HCT116 (cell line): ENCODE measurements at regions not wholly inside any gene's neighbourhood (a gene's known extent, or its start where the extent isn't known, plus 50 kb on each side); places are given as distances from the start of the nearest gene placed in this dataset.

Experiments used
- ATAC-seq: fragments of 200-7000 bp; cut with Tn5 transposase; 2 replicates; pipeline ENCODE4 v1.9.1; 2020; ENCODE audit warnings: mild to moderate bottlenecking, moderate library complexity
- BruUV-seq: library from RNA; stranded (reverse); fragments of 400-500 nt; replicated peaks from 2 replicates; lab custom pipeline; 2021; lab: Mats Ljungman, UMichigan
- CTCF ChIA-PET: fragments of 300-600 bp; sonication (Branson Sonifier 250); formaldehyde crosslinking; loops from one replicate; lab custom pipeline; 2021; ENCODE audit warnings: antibody characterized with exemption; lab: Charles Lee
- POLR2A ChIA-PET: fragments of 300-600, 350-600 bp; sonication (Branson Sonifier 250); formaldehyde crosslinking; loops from one replicate; lab custom pipeline; 2021; ENCODE audit warnings: antibody characterized with exemption; lab: Charles Lee
- RAD21 ChIA-PET, 2 experiments: fragments of 300-600 bp; sonication (Branson Sonifier 250); formaldehyde crosslinking; loops; one replicate each; lab custom pipeline; 2023; ENCODE audit warnings: low total read pairs in 2 of 2; ENCODE audit not compliant: uncharacterized antibody in 2 of 2, unreplicated experiment in 2 of 2, low non-redundant PET in 1 of 2; lab: Charles Lee
- DNase-seq: peaks from one replicate; pipeline ENCODE4 v3.0.0-alpha.2; 2010; ENCODE audit warnings: low read depth, low spot score
- H2AFZ ChIP-seq: fragments of 200-600 bp; shearing (Covaris generic), sonication (generic); 2 replicates; pipeline ENCODE4 v1.6.1; 2017; ENCODE audit warnings: low read depth, mixed run types, mixed read lengths, antibody characterized with exemption, low read length; ENCODE audit not compliant: poor library complexity, severe bottlenecking
- H3K27ac ChIP-seq: 2 replicates; pipeline ENCODE4 v1.5.1; 2012; ENCODE audit warnings: low read depth, low read length
- H3K27me3 ChIP-seq: fragments of 200-600 bp; sonication (generic); 2 replicates; pipeline ENCODE4 v1.6.1; 2016; ENCODE audit warnings: mixed run types, low read length, mixed read lengths; ENCODE audit not compliant: insufficient read depth
- H3K36me3 ChIP-seq, 2 experiments: fragments of 200-500 bp in 1 of 2; fragments of 200-600 bp in 1 of 2; sonication (Bioruptor generic) in 1 of 2; sonication (generic) in 1 of 2; 2 replicates each; pipeline versions ENCODE4 v1.5.1 to v1.6.1; 2014 to 2016; ENCODE audit warnings: low read length in 2 of 2, inconsistent platforms in 1 of 2, mixed read lengths in 1 of 2, mixed run types in 1 of 2; ENCODE audit not compliant: insufficient read depth in 2 of 2, control insufficient read depth in 1 of 2
- H3K4me1 ChIP-seq, 2 experiments: fragments of 200-600 bp in 1 of 2; sonication (generic) in 1 of 2; 2 replicates each; pipeline versions ENCODE4 v1.5.1 to v1.6.1; 2012 to 2017; ENCODE audit warnings: low read length in 2 of 2, inconsistent platforms in 1 of 2, mild to moderate bottlenecking in 1 of 2, mixed read lengths in 1 of 2, mixed run types in 1 of 2, moderate library complexity in 1 of 2; ENCODE audit not compliant: insufficient read depth in 2 of 2, control insufficient read depth in 1 of 2
- H3K4me2 ChIP-seq: fragments of 200-600 bp; sonication (generic); 2 replicates; pipeline ENCODE4 v1.6.1; 2017; ENCODE audit warnings: mixed run types, low read length, mixed read lengths
- H3K4me3 ChIP-seq, 2 experiments: fragments of 200-600 bp in 1 of 2; sonication (generic) in 1 of 2; replicated peaks in 1 of 2; 2 replicates each; pipeline ENCODE4 v1.5.1; 2011 to 2016; ENCODE audit warnings: low read length in 2 of 2, control low read depth in 1 of 2, low read depth in 1 of 2, mild to moderate bottlenecking in 1 of 2, mixed read lengths in 1 of 2, mixed run types in 1 of 2
- H3K79me2 ChIP-seq: fragments of 200-600 bp; sonication (generic); 2 replicates; pipeline ENCODE4 v1.6.1; 2017; ENCODE audit warnings: mild to moderate bottlenecking, mixed run types, low read length, moderate library complexity, mixed read lengths; ENCODE audit not compliant: insufficient read depth
- H3K9ac ChIP-seq: fragments of 200-600 bp; sonication (generic); 2 replicates; pipeline ENCODE4 v1.6.1; 2016; ENCODE audit warnings: low read length, mixed read lengths
- H3K9me2 ChIP-seq: fragments of 200-600 bp; sonication (generic), shearing (Covaris generic); 2 replicates; pipeline ENCODE4 v1.6.1; 2017; ENCODE audit warnings: mixed run types, mild to moderate bottlenecking, moderate library complexity; ENCODE audit not compliant: insufficient read depth
- H3K9me3 ChIP-seq, 2 experiments: fragments of 200-500 bp in 1 of 2; fragments of 200-600 bp in 1 of 2; sonication (Bioruptor generic) in 1 of 2; sonication (generic) in 1 of 2; 2 replicates each; pipeline ENCODE4 v1.6.1; 2014 to 2017; ENCODE audit warnings: low read length in 2 of 2, mixed read lengths in 2 of 2, inconsistent platforms in 1 of 2, low read depth in 1 of 2, mild to moderate bottlenecking in 1 of 2, mixed run types in 1 of 2, moderate library complexity in 1 of 2; ENCODE audit not compliant: control insufficient read depth in 1 of 2, insufficient read depth in 1 of 2
- H4K20me1 ChIP-seq: fragments of 200-600 bp; sonication (generic), shearing (Covaris generic); 2 replicates; pipeline ENCODE4 v1.6.1; 2017; ENCODE audit warnings: mixed run types, mild to moderate bottlenecking, moderate library complexity; ENCODE audit not compliant: insufficient read depth
- CBX3 ChIP-seq: IDR thresholded peaks from 2 replicates; pipeline ENCODE4 v1.6.1; 2012; ENCODE audit warnings: low read depth
- CEBPB ChIP-seq: IDR thresholded peaks from 2 replicates; pipeline ENCODE4 v1.6.1; 2012; ENCODE audit warnings: low read depth
- CTCF ChIP-seq, 3 experiments: fragments of 200-600 bp in 1 of 3; sonication (generic) in 1 of 3; IDR thresholded peaks in 2 of 3; conservative IDR thresholded peaks in 1 of 3; 2 replicates each; pipeline ENCODE4 v1.5.1; 2012 to 2017; ENCODE audit warnings: low read depth in 2 of 3, low read length in 2 of 3, antibody characterized with exemption in 1 of 3, borderline replicate concordance in 1 of 3, control low read depth in 1 of 3, mild to moderate bottlenecking in 1 of 3, mixed read lengths in 1 of 3, mixed run types in 1 of 3, moderate library complexity in 1 of 3; ENCODE audit not compliant: insufficient read depth in 1 of 3
- EGR1 ChIP-seq: IDR thresholded peaks from 2 replicates; pipeline ENCODE4 v1.6.1; 2012; ENCODE audit warnings: low read depth
- ELF1 ChIP-seq: IDR thresholded peaks from 2 replicates; pipeline ENCODE4 v1.6.1; 2012; ENCODE audit warnings: low read depth, borderline replicate concordance
- EZH2 ChIP-seq: fragments of 200-600 bp; sonication (generic); IDR thresholded peaks from 2 replicates; pipeline ENCODE4 v1.6.1; 2017; ENCODE audit warnings: antibody characterized with exemption, mixed run types
- EZH2phosphoT487 ChIP-seq: fragments of 200-600 bp; IDR thresholded peaks from 2 replicates; pipeline ENCODE4 v1.6.1; 2018; ENCODE audit warnings: antibody characterized with exemption, borderline replicate concordance
- FOSL1 ChIP-seq: IDR thresholded peaks from 2 replicates; pipeline ENCODE4 v1.6.1; 2012; ENCODE audit warnings: low read depth
- JUND ChIP-seq: IDR thresholded peaks from 2 replicates; pipeline ENCODE4 v1.6.1; 2012
- MAX ChIP-seq: IDR thresholded peaks from 2 replicates; pipeline ENCODE4 v1.6.1; 2012
- POLR2A ChIP-seq: IDR thresholded peaks from 2 replicates; pipeline ENCODE4 v1.7.0; 2011; ENCODE audit warnings: borderline replicate concordance; ENCODE audit not compliant: insufficient read depth, insufficient read length; ENCODE audit errors: extremely low read depth
- POLR2AphosphoS5 ChIP-seq: IDR thresholded peaks from 2 replicates; pipeline ENCODE4 v1.6.1; 2011; ENCODE audit warnings: mild to moderate bottlenecking, low read depth, low read length, moderate library complexity
- RAD21 ChIP-seq: IDR thresholded peaks from 2 replicates; pipeline ENCODE4 v1.6.1; 2012; ENCODE audit warnings: low read depth, mild to moderate bottlenecking
- REST ChIP-seq: IDR thresholded peaks from 2 replicates; pipeline ENCODE4 v1.6.1; 2012; ENCODE audit warnings: low read depth
- SIN3A ChIP-seq: IDR thresholded peaks from 2 replicates; pipeline ENCODE4 v1.6.1; 2012; ENCODE audit warnings: low read depth
- SP1 ChIP-seq: IDR thresholded peaks from 2 replicates; pipeline ENCODE4 v1.6.1; 2012; ENCODE audit warnings: low read depth
- YY1 ChIP-seq: IDR thresholded peaks from 2 replicates; pipeline ENCODE4 v1.6.1; 2011; ENCODE audit warnings: low read length, low read depth, moderate library complexity, mild to moderate bottlenecking; ENCODE audit not compliant: insufficient replicate concordance; ENCODE audit errors: extremely low read depth
- ZFX ChIP-seq: fragments of 450-650 bp; IDR thresholded peaks from 2 replicates; pipeline ENCODE4 v1.6.1; 2017
- ZNF274 ChIP-seq: fragments of 200-500 bp; sonication (Bioruptor generic); IDR thresholded peaks from 2 replicates; pipeline ENCODE4 v1.6.1; 2014; ENCODE audit warnings: mild to moderate bottlenecking, low read depth, low read length, inconsistent platforms
- intact Hi-C: fragments of 100-400 bp; cut with micrococcal nuclease; formaldehyde crosslinking; loops from 2 replicates; pipeline ENCODE4 v1.10.0; 2022

DNA sequence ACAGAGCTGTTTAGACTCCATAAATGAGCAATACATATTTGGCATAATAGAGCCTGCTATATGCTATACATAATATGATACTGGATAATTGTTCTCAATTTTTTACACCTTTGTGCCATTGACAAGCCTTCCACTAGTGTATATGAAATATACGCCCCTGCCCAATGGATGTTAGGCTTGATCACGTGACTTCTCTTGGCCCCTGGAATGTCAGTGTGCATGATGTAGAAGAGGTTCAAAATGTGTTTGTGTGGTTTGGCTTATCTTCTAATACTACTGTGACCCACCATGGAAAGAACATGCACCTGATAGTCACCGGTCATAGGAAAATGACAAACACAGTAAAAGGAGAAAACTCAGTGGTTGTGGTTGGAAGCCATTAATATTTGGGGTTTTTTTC is 479.4 kb downstream of the PCDH20 start:
- Histone ChIP-seq H3K9me2 (no peaks in the 10 kb centered on the region), H3K4me2 (no peak overlapping the region), H2AFZ (no peak overlapping the region), H3K27me3 (no peaks in the 10 kb centered on the region), H3K27ac (no peak overlapping the region), H3K36me3 (no peaks in the 10 kb centered on the region), H3K9me3 (0 out of 4 replicates have a peak, but pooled peaks cover 0 to 3% of the 10 kb centered on the region in 2 experiments), H3K79me2 (no peaks in the 10 kb centered on the region), H3K4me1 (no peaks in the 10 kb centered on the region), H3K9ac (no peak overlapping the region), H4K20me1 (no peaks in the 10 kb centered on the region), H3K4me3 (no peak overlapping the region)
- BruUV-seq = no TSS peak
- intact Hi-C loops = no loop called here
- ChIA-PET POLR2A (no interaction called here), RAD21 (no interaction called here), CTCF (no interaction called here)
- DNase-seq (no peak), ATAC-seq (no peak)
- no peak for TF ChIP-seq EZH2
- no peak for TF ChIP-seq SIN3A
- no peak for TF ChIP-seq ELF1
- TF ChIP-seq MAX = no peak
- no peak for TF ChIP-seq CEBPB
- no peak for TF ChIP-seq YY1
- TF ChIP-seq REST = no peak

DNA sequence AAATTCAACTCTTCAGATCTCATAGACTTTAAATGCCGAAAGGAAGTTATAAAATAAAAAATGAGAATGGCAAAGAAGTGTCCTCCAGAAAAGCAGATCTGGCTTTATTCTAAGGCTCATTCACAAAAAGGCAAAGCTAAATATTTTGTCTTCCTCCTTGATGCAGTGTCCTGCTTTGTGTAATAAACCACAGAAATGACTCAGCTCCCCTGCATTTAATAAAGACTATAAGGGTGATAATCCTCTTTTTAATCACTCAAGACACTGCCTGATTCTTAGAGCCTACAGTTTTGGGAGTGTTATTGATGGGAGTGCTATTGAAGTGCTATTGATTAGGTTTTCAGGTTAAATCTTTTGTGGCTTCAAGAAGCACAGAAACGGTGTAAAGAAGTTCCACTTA is 482.0 kb downstream of the PCDH20 start:
- ATAC-seq (no peak), DNase-seq (no peak)
- Histone ChIP-seq H3K4me1 (no peaks in the 10 kb centered on the region), H3K36me3 (no peaks in the 10 kb centered on the region), H3K9me3 (no peaks in the 10 kb centered on the region), H3K79me2 (no peaks in the 10 kb centered on the region), H3K4me2 (no peak overlapping the region), H3K4me3 (no peak overlapping the region), H3K27me3 (no peaks in the 10 kb centered on the region), H4K20me1 (no peaks in the 10 kb centered on the region), H3K9me2 (no peaks in the 10 kb centered on the region), H2AFZ (no peak overlapping the region), H3K9ac (no peak overlapping the region), H3K27ac (no peak overlapping the region)
- POLR2A ChIA-PET = no interaction called here
- intact Hi-C loops = no loop called here
- CTCF ChIA-PET = no interaction called here
- BruUV-seq = no TSS peak
- RAD21 ChIA-PET = no interaction called here
- TF ChIP-seq FOSL1 (no peak), EGR1 (no peak), POLR2AphosphoS5 (no peak), CTCF (IDR thresholded peaks at IDR 0.05 in 2 of 3, conservative IDR thresholded peaks at IDR 0.05 in 1 of 3; ENCODE audit: borderline replicate concordance in 1 of 3, insufficient read depth in 1 of 3, low read depth in 2 of 3, low read length in 2 of 3) (no peak), CBX3 (no peak), EZH2phosphoT487 (no peak), JUND (no peak), ZFX (no peak), EZH2 (no peak), POLR2A (no peak), RAD21 (no peak), SP1 (no peak), ELF1 (no peak), ZNF274 (no peak), SIN3A (no peak)
